B cell (primary cell): ENCODE measurements at regions not wholly inside any gene's neighbourhood (a gene's known extent, or its start where the extent isn't known, plus 50 kb on each side); places are given as distances from the start of the nearest gene placed in this dataset.

Experiments
- ATAC-seq: fragments of 200-7000 bp; cut with Tn5 transposase; one replicate; pipeline ENCODE4 v1.10.0; 2021; ENCODE audit warnings: low read depth, mild to moderate bottlenecking, moderate number of reproducible peaks, moderate library complexity
- CTCF ChIA-PET: fragments of 350-600 bp; sonication (Branson Sonifier 250); formaldehyde crosslinking; loops from one replicate; lab custom pipeline; 2021; ENCODE audit warnings: antibody characterized with exemption, inconsistent platforms; lab: Charles Lee
- POLR2A ChIA-PET: fragments of 350-600 bp; sonication (Branson Sonifier 250); formaldehyde crosslinking; loops from one replicate; lab custom pipeline; 2021; ENCODE audit warnings: antibody characterized with exemption; lab: Charles Lee
- DNase-seq: peaks from one replicate; pipeline ENCODE4 v3.0.0; 2013
- H2AFZ ChIP-seq: 2 replicates; pipeline ENCODE4 v1.6.1; 2012; ENCODE audit warnings: mild to moderate bottlenecking, low read depth, low read length; ENCODE audit not compliant: insufficient read depth, poor library complexity, severe bottlenecking
- H3K27ac ChIP-seq, 2 donors: 1 replicate in 1 of 2; 2 replicates in 1 of 2; pipeline ENCODE4 v1.5.1; 2012 to 2013; ENCODE audit warnings: low read length in 2 of 2, mild to moderate bottlenecking in 2 of 2, moderate library complexity in 1 of 2
- H3K27me3 ChIP-seq, 4 experiments: fragments of 200-600 bp in 1 of 4; sonication (generic) in 1 of 4; replicated peaks in 1 of 4; 1 replicate in 2 of 4; 2 replicates in 2 of 4; pipeline versions ENCODE4 v1.6.1 to v1.7.0; 2013 to 2016; ENCODE audit warnings: low read length in 3 of 4, mild to moderate bottlenecking in 2 of 4, mixed read lengths in 1 of 4, moderate library complexity in 1 of 4; ENCODE audit not compliant: insufficient read depth in 4 of 4, control insufficient read depth in 3 of 4; ENCODE audit errors: control extremely low read depth in 1 of 4
- H3K36me3 ChIP-seq, 2 experiments: replicated peaks in 1 of 2; 1 replicate in 1 of 2; 2 replicates in 1 of 2; pipeline versions ENCODE4 v1.6.1 to v1.7.1; 2013; ENCODE audit warnings: low read length in 1 of 2; ENCODE audit not compliant: insufficient read depth in 2 of 2, control insufficient read depth in 1 of 2; ENCODE audit errors: control extremely low read depth in 1 of 2, extremely low read depth in 1 of 2
- H3K4me1 ChIP-seq, 2 donors: fragments of 200-600 bp in 1 of 2; sonication (generic) in 1 of 2; 1 replicate in 1 of 2; 2 replicates in 1 of 2; pipeline versions ENCODE4 v1.5.1 to v1.6.1; 2013 to 2017; ENCODE audit warnings: low read length in 2 of 2; ENCODE audit not compliant: control insufficient read depth in 2 of 2, insufficient read depth in 2 of 2
- H3K4me2 ChIP-seq: replicated peaks from 2 replicates; pipeline ENCODE3; 2012; ENCODE audit warnings: mild to moderate bottlenecking, low read depth, low read length; ENCODE audit not compliant: poor library complexity, severe bottlenecking
- H3K4me3 ChIP-seq, 5 experiments: fragments of 200-600 bp in 1 of 5; sonication (generic) in 1 of 5; 1 replicate in 3 of 5; 2 replicates in 2 of 5; pipeline versions ENCODE4 v1.5.1 to v1.7.0; 2011 to 2016; ENCODE audit warnings: low read length in 4 of 5, mild to moderate bottlenecking in 4 of 5, low read depth in 2 of 5, control low read depth in 1 of 5, moderate library complexity in 1 of 5; ENCODE audit not compliant: insufficient read depth in 1 of 5; ENCODE audit errors: control extremely low read depth in 1 of 5, extremely low read depth in 1 of 5
- H3K79me2 ChIP-seq: fragments of 200-600 bp; sonication (generic); one replicate; pipeline ENCODE4 v1.6.0; 2016; ENCODE audit warnings: low read length; ENCODE audit not compliant: control insufficient read depth, insufficient read depth
- H3K9ac ChIP-seq: fragments of 200-600 bp; sonication (generic); 2 replicates; pipeline ENCODE4 v1.6.1; 2017; ENCODE audit warnings: mild to moderate bottlenecking, low read length, moderate library complexity
- H3K9me3 ChIP-seq, 3 donors: one replicate each; pipeline versions ENCODE4 v1.6.1 to v1.7.1; 2013; ENCODE audit warnings: low read length in 2 of 3; ENCODE audit not compliant: control insufficient read depth in 2 of 3, insufficient read depth in 1 of 3; ENCODE audit errors: control extremely low read depth in 1 of 3
- H4K20me1 ChIP-seq: 2 replicates; pipeline ENCODE4 v1.6.0; 2012; ENCODE audit warnings: mild to moderate bottlenecking, low read length; ENCODE audit not compliant: insufficient read depth, control insufficient read depth, poor library complexity, severe bottlenecking
- H3K27ac Mint-ChIP-seq: one replicate; pipeline ENCODE4 v1.8.0; 2021; ENCODE audit warnings: mixed read lengths
- H3K27me3 Mint-ChIP-seq: one replicate; pipeline ENCODE4 v1.8.0; 2021; ENCODE audit warnings: mixed read lengths
- H3K4me1 Mint-ChIP-seq: one replicate; pipeline ENCODE4 v1.8.0; 2021; ENCODE audit warnings: mixed read lengths
- H3K4me3 Mint-ChIP-seq: one replicate; pipeline ENCODE4 v1.8.0; 2021; ENCODE audit warnings: mixed read lengths
- H3K9me3 Mint-ChIP-seq: one replicate; pipeline ENCODE4 v1.8.0; 2022; ENCODE audit warnings: mixed read lengths; ENCODE audit not compliant: insufficient read depth
- CTCF ChIP-seq: fragments of 200-600 bp; IDR thresholded peaks from one replicate; pipeline ENCODE4 v1.8.0; 2022; ENCODE audit warnings: antibody characterized with exemption, mild to moderate bottlenecking
- EZH2 ChIP-seq: IDR thresholded peaks from 2 replicates; pipeline ENCODE4 v1.6.1; 2012; ENCODE audit warnings: borderline replicate concordance, low read depth, mild to moderate bottlenecking, moderate library complexity, low read length; ENCODE audit not compliant: insufficient read depth, poor library complexity, severe bottlenecking
- whole genome bisulfite sequencing: methylation state at CpG from one replicate; pipeline ENCODE4 v1.1.5; 2013; ENCODE audit warnings: missing lambda C conversion rate; ENCODE audit not compliant: insufficient coverage; 5-methylcytosine and 5-hydroxymethylcytosine counted together
- intact Hi-C: fragments of 100-400 bp; cut with micrococcal nuclease; formaldehyde crosslinking; loops from one replicate; pipeline ENCODE4 v1.10.0; 2022

GRCh38 chr1:82879701-82880305 is 1079.1 kb downstream of the ADGRL2 start:
- WGBS = 0% methylated on average over 1 of the region's 4 CpGs
- DNase-seq (no peak), ATAC-seq (no peak)
- H3K4me2 ChIP-seq = no peak overlapping the region
- H3K9ac ChIP-seq = no peak overlapping the region
- H3K4me3 ChIP-seq = no peak overlapping the region
- no peaks in the 10 kb centered on the region for H3K27me3 ChIP-seq
- Mint-ChIP-seq H3K4me3 (no peak overlapping the region), H3K27me3 (no peaks in the 10 kb centered on the region), H3K9me3 (peaks cover 2% of the 10 kb centered on the region), H3K4me1 (no peaks in the 10 kb centered on the region), H3K27ac (no peak overlapping the region)
- H3K79me2 ChIP-seq = no peaks in the 10 kb centered on the region
- no peaks in the 10 kb centered on the region for H3K36me3 ChIP-seq
- no peak overlapping the region for H2AFZ ChIP-seq
- H3K9me3 ChIP-seq = no peaks in the 10 kb centered on the region
- intact Hi-C loops = no loop called here
- H3K27ac ChIP-seq = no peak overlapping the region
- no peaks in the 10 kb centered on the region for H4K20me1 ChIP-seq
- no peak for TF ChIP-seq CTCF
- CTCF ChIA-PET = no interaction called here
- no peaks in the 10 kb centered on the region for H3K4me1 ChIP-seq
- POLR2A ChIA-PET = no interaction called here

DNA sequence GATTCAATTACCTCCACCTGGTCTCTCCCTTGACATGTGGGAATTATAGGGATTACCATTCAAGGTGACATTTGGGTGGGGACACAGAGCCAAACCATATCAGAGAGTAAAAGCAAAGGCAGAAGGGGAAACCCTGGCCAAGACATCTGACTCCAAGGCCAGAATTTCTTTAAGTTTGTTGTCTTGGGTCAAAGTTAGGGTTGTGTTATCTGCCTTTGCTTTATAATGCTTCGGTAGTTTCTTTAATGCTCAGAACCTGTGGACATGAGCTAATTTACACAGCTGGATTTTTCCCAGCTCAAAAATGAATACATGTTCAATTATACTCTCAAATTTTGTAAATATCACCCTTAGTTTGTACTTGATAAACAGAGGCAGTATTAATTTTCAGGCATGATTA is 1074.4 kb downstream of the ADGRL2 start:
- H3K4me2 ChIP-seq = no peak overlapping the region
- H3K36me3 ChIP-seq = no peaks in the 10 kb centered on the region
- POLR2A ChIA-PET = no interaction called here
- Mint-ChIP-seq H3K9me3 (peaks cover 2% of the 10 kb centered on the region), H3K27ac (no peak overlapping the region), H3K27me3 (no peaks in the 10 kb centered on the region), H3K4me3 (no peak overlapping the region), H3K4me1 (no peaks in the 10 kb centered on the region)
- DNase-seq (no peak), ATAC-seq (no peak)
- no peak overlapping the region for H3K9ac ChIP-seq
- no peak overlapping the region for H3K4me3 ChIP-seq
- H2AFZ ChIP-seq = no peak overlapping the region
- no CpG with 5 or more reads among the region's 1 CpG for WGBS
- CTCF ChIA-PET = no interaction called here
- H3K27ac ChIP-seq = no peak overlapping the region
- no peaks in the 10 kb centered on the region for H3K4me1 ChIP-seq
- no peaks in the 10 kb centered on the region for H3K79me2 ChIP-seq
- TF ChIP-seq EZH2 (no peak), CTCF (no peak)
- intact Hi-C loops = no loop called here
- H4K20me1 ChIP-seq = no peaks in the 10 kb centered on the region
- no peaks in the 10 kb centered on the region for H3K27me3 ChIP-seq
- H3K9me3 ChIP-seq = peaks cover 0 to 2% (median 0%) of the 10 kb centered on the region in 3 donors
